Subcutaneous abdominal adipose tissue (tissue), 5 donors: ENCODE measurements at regions not wholly inside any gene's neighbourhood (a gene's known extent, or its start where the extent isn't known, plus 50 kb on each side); places are given as distances from the start of the nearest gene placed in this dataset.

ENCODE experiments used
- H3K27ac ChIP-seq: one replicate; pipeline ENCODE4 v1.7.0; 2013; ENCODE audit warnings: low read depth, mild to moderate bottlenecking, inconsistent platforms, low read length, moderate library complexity
- H3K27me3 ChIP-seq, 5 donors: one replicate each; pipeline ENCODE4 v1.7.0; 2013; ENCODE audit warnings: low read length in 5 of 5, inconsistent platforms in 1 of 5; ENCODE audit not compliant: control insufficient read depth in 5 of 5, insufficient read depth in 4 of 5
- H3K36me3 ChIP-seq, 5 donors: one replicate each; pipeline ENCODE4 v1.7.0; 2013; ENCODE audit warnings: low read length in 5 of 5; ENCODE audit not compliant: control insufficient read depth in 5 of 5, insufficient read depth in 5 of 5
- H3K4me1 ChIP-seq, 5 donors: one replicate each; pipeline ENCODE4 v1.7.0; 2013; ENCODE audit warnings: low read length in 5 of 5, mild to moderate bottlenecking in 3 of 5, moderate library complexity in 1 of 5; ENCODE audit not compliant: control insufficient read depth in 5 of 5, insufficient read depth in 5 of 5
- H3K4me3 ChIP-seq, 5 donors: one replicate each; pipeline ENCODE4 v1.7.0; 2013; ENCODE audit warnings: low read length in 5 of 5, low read depth in 1 of 5
- H3K9ac ChIP-seq, 5 donors: one replicate each; pipeline ENCODE4 v1.7.0; 2013; ENCODE audit warnings: low read length in 5 of 5, mild to moderate bottlenecking in 4 of 5, moderate library complexity in 3 of 5
- H3K9me3 ChIP-seq, 5 donors: one replicate each; pipeline ENCODE4 v1.7.0; 2013; ENCODE audit warnings: low read length in 5 of 5; ENCODE audit not compliant: control insufficient read depth in 5 of 5
- donor health status: healthy.
- donor health status: healthy.
- donor health status: healthy.
- donor health status: healthy.
- donor health status: healthy.

DNA sequence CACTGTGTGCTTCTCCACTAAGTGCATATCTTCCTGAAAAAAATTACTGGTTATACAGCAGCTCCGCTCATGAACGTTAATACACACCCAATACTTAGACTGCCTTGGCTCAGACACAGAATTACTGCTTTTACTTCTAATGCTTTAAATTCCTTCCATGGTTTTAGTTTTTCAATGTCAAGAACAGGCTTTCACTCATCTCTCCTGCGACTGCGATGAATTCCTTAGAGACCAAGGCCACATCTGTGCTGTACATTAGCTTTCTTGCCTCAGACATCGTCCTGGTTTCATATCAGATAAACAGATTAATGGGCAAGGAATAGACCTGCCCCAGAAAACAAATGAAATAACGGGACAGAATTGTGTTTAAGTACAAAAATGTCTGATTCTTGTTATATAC is 120.2 kb downstream of the CYP26A1 start:
- peaks cover 0 to 22% (median 9%) of the 10 kb centered on the region in 5 donors for H3K4me1 ChIP-seq
- no peaks in the 10 kb centered on the region for H3K9me3 ChIP-seq
- H3K9ac ChIP-seq, result no peak overlapping the region
- H3K27ac ChIP-seq, result no peak overlapping the region
- H3K36me3 ChIP-seq, result no peaks in the 10 kb centered on the region
- H3K4me3 ChIP-seq, result no peak overlapping the region
- H3K27me3 ChIP-seq, result no peaks in the 10 kb centered on the region

DNA sequence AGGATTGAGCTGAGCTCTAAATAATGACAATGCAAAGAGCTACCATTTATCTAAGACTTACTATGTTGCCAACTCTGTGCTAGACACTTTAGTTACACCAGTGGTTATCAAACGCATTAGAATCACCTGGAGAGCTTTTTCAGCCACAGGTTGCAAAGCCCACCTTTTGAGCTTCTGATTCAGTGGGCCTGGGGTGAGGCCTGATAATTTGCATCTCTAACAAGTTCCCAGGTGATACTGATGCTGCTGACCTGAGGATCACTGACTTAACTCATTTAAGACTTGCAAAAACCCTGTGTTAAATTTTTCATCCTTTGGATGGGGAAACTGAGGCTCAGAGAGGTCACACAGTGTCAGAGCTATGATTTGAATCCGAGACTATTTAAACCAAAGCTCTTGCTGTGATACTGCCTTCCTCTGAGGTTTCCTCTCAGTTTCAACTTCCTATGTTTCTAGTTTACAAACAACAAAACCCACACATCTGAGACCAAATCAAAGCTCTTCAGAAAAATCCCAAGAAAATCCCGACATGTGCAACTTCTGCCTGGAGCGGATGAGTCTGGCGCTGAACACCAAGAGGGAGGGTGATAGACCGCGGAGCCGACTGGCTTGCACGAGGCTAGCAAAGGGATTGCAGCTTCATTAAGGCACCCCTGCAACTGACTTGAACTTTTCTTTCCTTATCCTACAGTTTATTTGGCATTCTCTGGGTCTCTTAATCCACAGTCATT is 124.9 kb downstream of the CYP26A1 start:
- Histone ChIP-seq H3K27me3 (no peaks in the 10 kb centered on the region), H3K9ac (peak overlapping the region in 2 of 5 donors; percentile 72 to 74), H3K4me1 (peaks cover 0 to 19% (median 7%) of the 10 kb centered on the region in 5 donors), H3K9me3 (no peaks in the 10 kb centered on the region), H3K36me3 (no peaks in the 10 kb centered on the region), H3K4me3 (peak overlapping the region; percentile 50 to 75 (median 63)), H3K27ac (peak overlapping the region; percentile 71)

DNA sequence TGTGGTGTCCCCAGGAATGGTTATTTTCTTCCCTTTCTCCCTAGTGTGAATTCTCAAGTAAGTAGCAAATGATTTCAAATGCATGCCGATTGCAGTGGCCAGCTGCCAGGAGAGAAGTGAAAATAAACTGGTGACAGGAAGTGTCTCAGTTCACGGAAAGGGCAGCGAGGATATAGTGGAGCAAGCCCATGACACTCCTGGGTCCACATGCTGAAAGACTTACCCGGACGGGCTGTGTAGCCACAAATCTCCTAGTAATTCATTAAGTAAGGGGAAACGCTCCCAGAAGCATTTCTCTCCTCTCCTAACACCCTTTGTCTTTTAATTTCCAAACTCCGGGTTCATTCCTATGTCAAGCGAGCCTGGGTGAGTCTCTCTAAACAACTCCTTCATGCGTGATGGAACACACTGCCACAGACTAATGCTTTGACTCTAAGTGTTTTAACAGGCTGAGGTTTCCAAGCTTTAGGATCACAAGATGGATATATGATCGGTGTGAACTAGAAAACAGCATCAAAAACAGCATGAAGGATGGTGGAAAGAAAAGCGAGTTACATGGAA is 125.6 kb downstream of the CYP26A1 start:
- Histone ChIP-seq H3K4me3 (peak overlapping the region; percentile 50 to 75 (median 63)), H3K9ac (peak overlapping the region in 3 of 5 donors; percentile 49 to 74 (median 72)), H3K9me3 (no peaks in the 10 kb centered on the region), H3K4me1 (peaks cover 0 to 16% (median 7%) of the 10 kb centered on the region in 5 donors), H3K27me3 (no peaks in the 10 kb centered on the region), H3K36me3 (no peaks in the 10 kb centered on the region), H3K27ac (peak overlapping the region; percentile 71)

DNA sequence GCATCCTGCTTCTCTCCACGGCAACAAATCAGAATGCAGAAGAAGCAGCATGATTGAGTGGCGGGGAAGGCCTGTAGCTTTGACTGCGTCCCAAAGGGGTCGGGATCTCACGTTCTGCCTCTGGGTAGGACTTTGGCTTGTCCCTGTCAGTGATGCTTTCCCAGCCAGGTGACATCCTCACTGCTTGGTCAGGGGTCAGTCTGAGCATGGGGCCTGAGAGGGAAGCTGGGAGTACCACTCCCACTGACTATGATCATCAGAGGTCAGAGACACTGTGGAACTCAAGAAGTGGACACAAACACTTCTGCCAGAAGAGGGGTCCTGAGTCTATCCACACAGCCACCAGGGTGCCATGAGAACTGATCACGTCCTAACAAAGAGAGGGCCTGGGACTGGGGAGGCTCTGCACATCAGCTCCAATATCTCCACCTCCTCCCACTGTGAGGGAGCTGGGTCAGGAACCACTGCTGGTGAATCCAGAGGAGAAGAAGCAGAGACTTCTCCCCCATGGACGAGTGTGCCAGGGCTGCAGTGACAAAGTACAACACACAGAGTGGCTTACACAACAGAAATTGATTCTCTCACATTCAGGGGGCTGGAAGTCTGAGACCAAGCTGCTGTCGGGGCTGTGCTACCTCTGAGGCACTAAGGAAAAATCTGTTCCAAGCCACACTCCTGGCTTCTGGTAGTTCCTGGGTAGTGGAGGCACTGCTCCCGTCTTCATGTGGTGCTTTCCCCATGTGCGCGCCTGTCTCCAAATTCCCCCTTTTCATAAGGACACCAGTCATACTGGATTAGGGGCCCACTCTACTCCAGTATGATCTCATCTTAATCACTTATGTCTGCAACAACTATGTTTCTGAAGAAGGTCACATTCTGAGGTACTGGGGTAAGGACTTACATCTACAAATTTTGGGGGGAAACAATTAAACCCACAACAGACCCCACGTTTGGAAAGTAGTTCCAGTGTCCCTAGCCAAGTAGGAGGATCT is 131.1 kb downstream of the CYP26A1 start:
- no peak overlapping the region for H3K4me3 ChIP-seq
- no peaks in the 10 kb centered on the region for H3K27me3 ChIP-seq
- peaks cover 0 to 4% (median 0%) of the 10 kb centered on the region in 5 donors for H3K4me1 ChIP-seq
- no peak overlapping the region for H3K9ac ChIP-seq
- H3K9me3 ChIP-seq, result no peaks in the 10 kb centered on the region
- no peak overlapping the region for H3K27ac ChIP-seq
- no peaks in the 10 kb centered on the region for H3K36me3 ChIP-seq

DNA sequence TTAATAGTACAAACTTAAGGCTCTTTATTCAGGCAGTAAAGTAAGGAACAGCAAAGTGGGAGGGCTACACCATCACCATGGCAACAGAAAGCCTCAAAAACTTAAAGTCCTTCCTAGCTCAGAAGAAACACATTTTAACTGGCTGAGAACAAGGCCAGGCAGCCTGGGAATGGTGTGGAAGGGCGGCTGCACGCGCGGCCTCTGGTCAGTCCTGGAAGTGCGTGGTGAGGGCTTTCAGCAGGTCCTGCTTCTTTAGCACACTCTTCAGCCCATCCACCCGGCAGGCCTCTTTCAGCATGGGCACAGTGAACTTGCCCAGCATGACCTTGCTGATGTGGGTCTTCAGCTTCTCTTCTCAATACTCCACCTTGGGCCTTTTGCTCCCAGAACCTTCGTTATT is 133.0 kb downstream of the CYP26A1 start:
- Histone ChIP-seq H3K9me3 (no peaks in the 10 kb centered on the region), H3K36me3 (no peaks in the 10 kb centered on the region), H3K9ac (no peak overlapping the region), H3K27me3 (no peaks in the 10 kb centered on the region), H3K27ac (no peak overlapping the region), H3K4me1 (peaks cover 0 to 5% (median 0%) of the 10 kb centered on the region in 5 donors), H3K4me3 (no peak overlapping the region)

DNA sequence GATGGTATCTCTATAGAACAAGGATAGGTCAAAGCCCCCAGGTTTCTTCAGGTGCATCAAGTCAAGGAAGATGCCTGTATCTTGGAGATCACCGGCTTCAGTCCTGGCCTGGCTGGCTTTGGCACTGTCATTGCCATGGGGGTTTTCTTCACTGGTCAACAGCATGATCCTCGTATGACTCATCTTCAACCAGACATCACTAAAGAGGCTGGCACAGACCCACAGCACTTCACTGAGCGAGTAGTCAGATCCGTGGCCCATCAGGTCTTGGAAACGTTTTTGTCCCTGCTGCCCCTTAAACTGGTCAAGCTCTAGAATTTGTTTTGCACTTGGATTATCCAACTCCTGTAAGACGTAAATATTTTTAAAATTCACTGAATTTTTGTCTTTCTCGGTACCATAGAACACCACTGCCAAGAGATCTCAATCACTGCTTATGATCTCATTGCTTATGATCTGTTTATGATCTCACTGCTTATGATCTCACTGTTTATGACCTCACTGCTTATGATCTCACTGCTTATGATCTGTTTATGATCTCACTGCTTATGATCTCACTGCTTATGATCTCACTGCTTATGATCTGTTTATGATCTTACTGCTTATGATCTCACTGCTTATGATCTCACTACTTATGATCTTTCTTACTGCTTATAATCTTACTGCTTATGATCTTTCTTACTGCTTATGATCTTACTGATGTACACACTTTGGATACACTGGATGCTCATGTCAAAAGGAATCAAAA is 135.2 kb downstream of the CYP26A1 start:
- Histone ChIP-seq H3K9me3 (no peaks in the 10 kb centered on the region), H3K4me1 (peaks cover 0 to 11% (median 0%) of the 10 kb centered on the region in 5 donors), H3K27ac (no peak overlapping the region), H3K27me3 (no peaks in the 10 kb centered on the region), H3K9ac (no peak overlapping the region), H3K4me3 (no peak overlapping the region), H3K36me3 (no peaks in the 10 kb centered on the region)

DNA sequence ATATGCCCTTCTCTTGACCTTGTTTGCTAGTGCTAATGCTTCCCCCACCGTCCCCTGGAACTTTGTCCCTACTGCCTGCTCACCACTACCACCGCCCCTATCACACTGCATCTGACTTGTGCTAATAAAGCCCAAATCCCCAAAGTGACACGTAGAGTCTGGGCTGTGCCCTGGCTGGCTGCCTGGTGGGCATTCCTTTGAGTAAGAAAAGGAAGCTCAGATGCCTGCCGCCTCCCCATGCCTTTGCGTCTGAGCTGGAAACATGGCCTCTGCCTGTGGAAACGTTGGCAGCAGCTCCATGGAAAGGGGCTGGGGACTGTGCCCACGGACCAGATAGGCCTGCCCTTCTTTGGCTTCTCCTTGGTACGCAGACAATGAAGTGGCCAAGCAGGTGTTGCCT is 138.3 kb downstream of the CYP26A1 start:
- H3K4me3 ChIP-seq, result no peak overlapping the region

DNA sequence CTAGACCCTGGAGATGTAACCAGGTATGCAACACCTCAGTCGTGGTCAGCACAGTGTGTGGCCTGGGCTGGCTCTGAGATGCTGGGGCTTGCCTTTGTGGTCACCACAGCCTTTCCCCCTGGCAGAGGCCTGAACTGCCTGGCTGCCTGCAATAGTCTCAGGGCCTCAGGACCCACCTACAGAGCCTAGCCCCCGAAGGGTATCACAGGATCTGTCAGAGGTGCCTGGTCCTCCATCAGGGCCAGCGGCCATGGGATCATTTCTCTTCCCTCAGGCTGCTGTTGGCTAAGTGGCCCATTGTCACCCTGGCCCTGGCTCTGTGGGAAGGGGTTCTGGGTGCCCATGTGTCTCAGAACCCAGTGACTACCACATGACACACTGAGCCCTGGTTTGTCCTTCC is 141.6 kb downstream of the CYP26A1 start:
- Histone ChIP-seq H3K36me3 (no peaks in the 10 kb centered on the region), H3K27me3 (no peaks in the 10 kb centered on the region), H3K27ac (no peak overlapping the region), H3K9me3 (no peaks in the 10 kb centered on the region), H3K4me1 (peaks cover 0 to 9% (median under 1%) of the 10 kb centered on the region in 5 donors), H3K9ac (no peak overlapping the region), H3K4me3 (no peak overlapping the region)

More for the DNA sequence above, 138.3 kb downstream of the CYP26A1 start:
- H3K27ac ChIP-seq, result no peak overlapping the region
- no peak overlapping the region for H3K9ac ChIP-seq
- no peaks in the 10 kb centered on the region for H3K27me3 ChIP-seq
- H3K4me1 ChIP-seq, result peaks cover 0 to 11% (median 0%) of the 10 kb centered on the region in 5 donors
- no peaks in the 10 kb centered on the region for H3K9me3 ChIP-seq
- H3K36me3 ChIP-seq, result no peaks in the 10 kb centered on the region

DNA sequence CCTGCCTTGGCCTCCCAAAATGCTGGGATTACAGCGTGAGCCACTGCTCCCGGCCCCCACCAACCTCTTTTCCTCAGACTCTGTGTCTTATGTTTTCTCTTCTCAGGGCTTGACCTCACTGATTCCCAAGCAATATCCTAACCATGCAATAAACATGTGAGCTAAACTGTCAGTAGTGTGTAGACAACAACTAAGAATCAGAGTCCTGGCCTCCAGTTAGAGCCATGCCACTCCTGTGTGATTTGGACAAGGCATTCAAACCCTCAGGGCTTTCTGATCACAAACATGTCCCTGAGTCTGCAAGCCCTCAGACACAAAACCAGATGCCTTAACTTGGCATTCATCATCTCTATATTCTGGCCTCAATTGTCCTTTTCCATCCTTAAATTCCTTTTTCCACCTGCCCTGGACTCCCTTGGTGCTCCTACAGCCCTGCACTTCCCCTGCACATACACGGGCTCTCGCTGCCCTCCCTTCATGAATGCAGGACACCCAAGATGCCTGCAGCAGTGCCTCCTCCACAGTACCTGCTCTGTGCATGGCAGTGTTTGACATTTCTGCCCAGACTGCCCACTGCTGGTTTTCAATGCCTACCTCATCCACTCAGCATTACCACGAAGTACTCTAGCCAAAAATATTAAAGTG is 142.8 kb downstream of the CYP26A1 start:
- Histone ChIP-seq H3K9ac (no peak overlapping the region), H3K27ac (no peak overlapping the region), H3K27me3 (no peaks in the 10 kb centered on the region), H3K4me1 (peaks cover 0 to 14% (median 4%) of the 10 kb centered on the region in 5 donors), H3K4me3 (no peak overlapping the region), H3K36me3 (no peaks in the 10 kb centered on the region), H3K9me3 (no peaks in the 10 kb centered on the region)
